ENCODE measurements at regions not wholly inside any gene's neighbourhood (a gene's known extent, or its start where the extent isn't known, plus 50 kb on each side); places are given as distances from the start of the nearest gene placed in this dataset.

- Mint-ChIP-seq H3K9me3 (ENCODE audit: unreplicated experiment) (no peaks in the 10 kb centered on the region), H3K27me3 (ENCODE audit: unreplicated experiment) (no peaks in the 10 kb centered on the region), H3K36me3 (ENCODE audit: unreplicated experiment) (no peaks in the 10 kb centered on the region), H3K4me1 (ENCODE audit: low read depth, unreplicated experiment) (no peaks in the 10 kb centered on the region), H3K27ac (ENCODE audit: unreplicated experiment) (no peak overlapping the region), H3K4me3 (ENCODE audit: unreplicated experiment) (no peak overlapping the region)
- TF ChIP-seq CTCF (IDR thresholded peaks at IDR 0.05; ENCODE audit: partially characterized antibody, unreplicated experiment), result no peak
- DNase-seq, result no peak
These were observed 1494.7 kb downstream of the CDH8 start for GRCh38 chr16:60541535-60541934.

GRCh38 chr16:60510941-60511340 lies 1525.3 kb downstream of the CDH8 start:
- no peaks in the 10 kb centered on the region for H3K9me3 Mint-ChIP-seq (ENCODE audit: unreplicated experiment)
- no peak for TF ChIP-seq CTCF (IDR thresholded peaks at IDR 0.05; ENCODE audit: partially characterized antibody, unreplicated experiment)
- no peak for DNase-seq
- H3K4me3 Mint-ChIP-seq (ENCODE audit: unreplicated experiment), result no peak overlapping the region
- H3K36me3 Mint-ChIP-seq (ENCODE audit: unreplicated experiment), result no peaks in the 10 kb centered on the region
- H3K4me1 Mint-ChIP-seq (ENCODE audit: low read depth, unreplicated experiment), result no peaks in the 10 kb centered on the region
- no peaks in the 10 kb centered on the region for H3K27me3 Mint-ChIP-seq (ENCODE audit: unreplicated experiment)
- no peak overlapping the region for H3K27ac Mint-ChIP-seq (ENCODE audit: unreplicated experiment)

- H3K27me3 Mint-ChIP-seq (ENCODE audit: unreplicated experiment), result no peaks in the 10 kb centered on the region
- no peaks in the 10 kb centered on the region for H3K36me3 Mint-ChIP-seq (ENCODE audit: unreplicated experiment)
- no peak overlapping the region for H3K4me3 Mint-ChIP-seq (ENCODE audit: unreplicated experiment)
- no peak for DNase-seq
- H3K27ac Mint-ChIP-seq (ENCODE audit: unreplicated experiment), result no peak overlapping the region
- H3K4me1 Mint-ChIP-seq (ENCODE audit: low read depth, unreplicated experiment), result no peaks in the 10 kb centered on the region
- no peak for TF ChIP-seq CTCF (IDR thresholded peaks at IDR 0.05; ENCODE audit: partially characterized antibody, unreplicated experiment)
- H3K9me3 Mint-ChIP-seq (ENCODE audit: unreplicated experiment), result no peaks in the 10 kb centered on the region
These were observed 1526.0 kb downstream of the CDH8 start for GRCh38 chr16:60510208-60510607.

- TF ChIP-seq CTCF (IDR thresholded peaks at IDR 0.05; ENCODE audit: partially characterized antibody, unreplicated experiment), result no peak
- H3K4me1 Mint-ChIP-seq (ENCODE audit: low read depth, unreplicated experiment), result no peaks in the 10 kb centered on the region
- no peaks in the 10 kb centered on the region for H3K9me3 Mint-ChIP-seq (ENCODE audit: unreplicated experiment)
- H3K4me3 Mint-ChIP-seq (ENCODE audit: unreplicated experiment), result no peak overlapping the region
- no peak overlapping the region for H3K27ac Mint-ChIP-seq (ENCODE audit: unreplicated experiment)
- DNase-seq, result no peak
- no peaks in the 10 kb centered on the region for H3K36me3 Mint-ChIP-seq (ENCODE audit: unreplicated experiment)
- H3K27me3 Mint-ChIP-seq (ENCODE audit: unreplicated experiment), result no peaks in the 10 kb centered on the region
These were observed 1545.0 kb downstream of the CDH8 start for GRCh38 chr16:60491273-60491672.

GRCh38 chr16:60485872-60486489 lies 1550.3 kb downstream of the CDH8 start:
- Mint-ChIP-seq H3K27me3 (ENCODE audit: unreplicated experiment) (no peaks in the 10 kb centered on the region), H3K4me3 (ENCODE audit: unreplicated experiment) (no peak overlapping the region), H3K9me3 (ENCODE audit: unreplicated experiment) (no peaks in the 10 kb centered on the region), H3K27ac (ENCODE audit: unreplicated experiment) (no peak overlapping the region), H3K4me1 (ENCODE audit: low read depth, unreplicated experiment) (peaks cover 4% of the 10 kb centered on the region), H3K36me3 (ENCODE audit: unreplicated experiment) (no peaks in the 10 kb centered on the region)
- no peak for TF ChIP-seq CTCF (IDR thresholded peaks at IDR 0.05; ENCODE audit: partially characterized antibody, unreplicated experiment)
- DNase-seq, result no peak

Data from glutamatergic neuron (in vitro differentiated cells).